Thoracic aorta (tissue), 2 donors: ENCODE measurements at regions not wholly inside any gene's neighbourhood (a gene's known extent, or its start where the extent isn't known, plus 50 kb on each side); places are given as distances from the start of the nearest gene placed in this dataset.

ENCODE experiments used
- ATAC-seq: fragments of 150-250 bp; one replicate; pipeline ENCODE4 v1.8.0; 2017; ENCODE audit warnings: low read depth; ENCODE audit not compliant: insufficient number of reproducible peaks, low FRiP score
- DNase-seq: peaks from one replicate; pipeline ENCODE4 v3.0.0-alpha.2; 2020; ENCODE audit warnings: low spot score
- H3K27ac ChIP-seq, 2 donors: fragments of 200-600 bp; sonication (generic); 1 replicate in 1 of 2; 2 replicates in 1 of 2; pipeline ENCODE4 v1.5.1; 2016; ENCODE audit warnings: mild to moderate bottlenecking in 2 of 2, moderate library complexity in 2 of 2
- H3K27me3 ChIP-seq: fragments of 200-600 bp; sonication (generic); replicated peaks from 2 replicates; pipeline ENCODE4 v1.6.0; 2016; ENCODE audit warnings: mild to moderate bottlenecking; ENCODE audit not compliant: insufficient read depth
- H3K36me3 ChIP-seq: fragments of 200-600 bp; sonication (generic); one replicate; pipeline ENCODE4 v1.5.1; 2016
- H3K4me1 ChIP-seq, 2 donors: fragments of 200-600 bp; sonication (generic); 1 replicate in 1 of 2; 2 replicates in 1 of 2; pipeline versions ENCODE4 v1.5.1 to v1.6.0; 2016; ENCODE audit warnings: low read depth in 2 of 2, mild to moderate bottlenecking in 1 of 2; ENCODE audit not compliant: control insufficient read depth in 1 of 2
- H3K4me3 ChIP-seq: fragments of 200-600 bp; sonication (generic); 2 replicates; pipeline ENCODE4 v1.5.1; 2016; ENCODE audit warnings: mild to moderate bottlenecking
- H3K9me3 ChIP-seq: fragments of 200-600 bp; sonication (generic); 2 replicates; pipeline ENCODE4 v1.5.1; 2016
- CTCF ChIP-seq: fragments of 200-600 bp; sonication (generic); IDR thresholded peaks from one replicate; pipeline ENCODE4 v1.5.1; 2019; ENCODE audit warnings: antibody characterized with exemption

GRCh38 chr2:88836351-88836750 is 144.9 kb downstream of the RPIA start:
- Histone ChIP-seq H3K36me3 (no peaks in the 10 kb centered on the region), H3K27me3 (no peaks in the 10 kb centered on the region), H3K27ac (no peak overlapping the region), H3K4me1 (no peaks in the 10 kb centered on the region), H3K9me3 (no peaks in the 10 kb centered on the region), H3K4me3 (no peak overlapping the region)
- TF ChIP-seq CTCF, result no peak
- DNase-seq (no peak), ATAC-seq (no peak)

- H3K9me3 ChIP-seq, result no peaks in the 10 kb centered on the region
- DNase-seq, result no peak
Measured at GRCh38 chr2:88837511-88838160, 146.2 kb downstream of the RPIA start.

DNA sequence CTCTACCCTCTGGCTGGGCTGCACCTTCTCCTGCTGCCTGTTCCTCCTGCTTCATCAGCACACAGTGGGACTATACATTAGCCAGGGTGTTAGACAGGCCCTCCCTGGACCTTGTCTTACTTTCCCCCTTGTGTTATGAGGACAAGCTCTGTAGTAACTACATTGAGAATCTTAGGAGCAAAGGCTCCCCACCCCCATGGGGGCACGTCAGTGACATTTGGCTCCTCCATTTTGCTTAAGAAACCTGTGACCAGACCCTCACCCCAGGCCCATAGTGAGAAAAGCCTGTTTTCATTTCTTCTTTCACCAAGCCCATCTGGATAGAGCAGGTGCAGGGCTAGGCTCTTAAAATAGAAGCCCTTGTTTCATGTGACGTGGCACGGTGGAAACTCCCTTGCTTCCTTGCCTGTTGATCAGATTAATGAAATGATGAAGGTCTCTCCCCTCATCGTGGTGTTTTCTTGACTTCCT is 146.7 kb downstream of the RPIA start:
- H3K27ac ChIP-seq, result no peak overlapping the region
- H3K27me3 ChIP-seq, result no peaks in the 10 kb centered on the region
- no peaks in the 10 kb centered on the region for H3K36me3 ChIP-seq
- TF ChIP-seq CTCF, result no peak
- no peaks in the 10 kb centered on the region for H3K4me1 ChIP-seq
- ATAC-seq (no peak), DNase-seq (no peak)
- no peaks in the 10 kb centered on the region for H3K9me3 ChIP-seq
- no peak overlapping the region for H3K4me3 ChIP-seq

More at GRCh38 chr2:88837511-88838160, 146.2 kb downstream of the RPIA start:
- ATAC-seq, result no peak
- H3K4me3 ChIP-seq, result no peak overlapping the region
- H3K27me3 ChIP-seq, result no peaks in the 10 kb centered on the region
- no peaks in the 10 kb centered on the region for H3K36me3 ChIP-seq
- H3K27ac ChIP-seq, result no peak overlapping the region
- no peaks in the 10 kb centered on the region for H3K4me1 ChIP-seq
- no peak for TF ChIP-seq CTCF

DNA sequence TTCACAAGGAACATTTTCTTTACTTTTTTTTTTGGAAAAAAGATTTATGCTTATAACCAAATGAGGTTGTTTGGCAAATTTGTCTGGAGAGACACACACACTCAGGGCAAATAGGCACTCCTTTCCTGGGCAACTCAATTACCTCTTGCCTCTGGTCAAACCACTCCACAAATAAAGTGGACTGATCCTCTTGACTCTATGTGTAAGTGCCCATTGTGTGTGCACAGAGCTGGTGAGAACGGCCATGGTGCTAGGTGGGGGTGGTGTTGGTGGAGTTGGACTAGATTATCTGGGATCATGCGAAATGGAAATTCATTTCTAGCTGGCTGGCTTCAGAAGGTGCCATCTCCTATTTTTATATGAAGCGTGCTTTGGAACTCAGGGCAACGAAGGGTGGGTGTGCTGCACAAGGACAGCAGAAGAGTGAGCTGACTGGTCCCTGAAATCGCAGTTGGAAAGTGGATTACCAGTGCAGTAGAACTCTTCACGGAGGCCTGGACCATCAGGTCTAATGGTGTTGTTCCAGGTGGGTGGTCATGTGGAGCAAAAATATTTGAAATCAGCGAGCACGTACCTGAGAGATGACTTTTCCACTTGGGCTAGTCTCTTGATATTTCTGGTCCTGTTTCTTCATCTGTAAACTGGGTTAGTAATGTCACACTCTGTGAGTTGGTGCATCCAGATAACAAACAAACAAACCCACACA is 149.9 kb downstream of the RPIA start:
- no peak overlapping the region for H3K4me3 ChIP-seq
- DNase-seq, result no peak
- H3K9me3 ChIP-seq, result no peaks in the 10 kb centered on the region
- no peaks in the 10 kb centered on the region for H3K36me3 ChIP-seq
- TF ChIP-seq CTCF, result no peak
- no peak overlapping the region for H3K27ac ChIP-seq
- H3K27me3 ChIP-seq, result no peaks in the 10 kb centered on the region
- no peaks in the 10 kb centered on the region for H3K4me1 ChIP-seq
- ATAC-seq, result no peak

DNA sequence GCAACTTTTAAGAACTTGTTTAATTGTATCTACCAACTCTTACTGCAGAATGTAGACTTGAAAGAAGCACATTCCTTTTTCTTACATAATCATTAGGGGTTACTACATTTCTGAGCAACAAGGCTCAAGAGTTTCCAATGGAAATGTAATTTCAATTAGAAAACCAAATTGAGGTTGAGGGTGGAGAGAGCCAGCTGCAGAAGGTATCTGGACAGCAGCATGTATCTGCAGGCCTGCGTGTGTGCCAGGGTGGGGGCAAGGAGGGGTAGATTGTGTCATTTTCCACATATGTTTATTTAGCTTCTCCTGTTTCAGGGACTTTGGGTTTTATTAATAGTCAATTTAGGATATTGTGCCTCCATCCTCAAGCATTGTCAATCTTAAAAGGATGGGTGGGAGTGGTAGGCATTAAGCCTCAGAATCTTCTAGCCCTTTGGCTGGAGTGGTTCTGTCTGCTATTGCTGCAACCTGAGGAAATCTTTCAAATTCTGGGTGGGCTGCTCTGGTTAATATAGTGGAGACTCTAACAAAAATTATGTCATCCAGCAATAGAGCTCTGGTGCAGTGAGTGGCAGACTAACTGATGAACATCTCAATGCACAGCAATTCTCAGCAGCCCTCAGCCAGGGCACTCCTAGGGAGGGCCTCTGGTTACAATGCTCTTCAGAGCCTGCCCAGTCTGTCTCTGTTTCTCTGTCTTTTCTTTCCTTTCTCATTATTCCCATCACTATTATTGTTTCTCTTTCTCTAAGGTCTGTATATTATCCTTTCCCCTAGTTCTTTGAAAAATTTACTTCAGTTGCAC is 151.4 kb downstream of the RPIA start:
- no peaks in the 10 kb centered on the region for H3K27me3 ChIP-seq

More for the DNA sequence above, 151.4 kb downstream of the RPIA start:
- no peaks in the 10 kb centered on the region for H3K4me1 ChIP-seq
- no peak for DNase-seq
- TF ChIP-seq CTCF, result no peak
- no peak overlapping the region for H3K4me3 ChIP-seq
- no peaks in the 10 kb centered on the region for H3K9me3 ChIP-seq
- H3K27ac ChIP-seq, result no peak overlapping the region
- ATAC-seq, result no peak
- no peaks in the 10 kb centered on the region for H3K36me3 ChIP-seq
